ENCODE measurements at regions not wholly inside any gene's neighbourhood (a gene's known extent, or its start where the extent isn't known, plus 50 kb on each side); places are given as distances from the start of the nearest gene placed in this dataset.
"Not testable (repeated sequence)": the region's sequence is repeated elsewhere in the genome, so short reads cannot be mapped to it uniquely, and the experiment has no call there.

DNA sequence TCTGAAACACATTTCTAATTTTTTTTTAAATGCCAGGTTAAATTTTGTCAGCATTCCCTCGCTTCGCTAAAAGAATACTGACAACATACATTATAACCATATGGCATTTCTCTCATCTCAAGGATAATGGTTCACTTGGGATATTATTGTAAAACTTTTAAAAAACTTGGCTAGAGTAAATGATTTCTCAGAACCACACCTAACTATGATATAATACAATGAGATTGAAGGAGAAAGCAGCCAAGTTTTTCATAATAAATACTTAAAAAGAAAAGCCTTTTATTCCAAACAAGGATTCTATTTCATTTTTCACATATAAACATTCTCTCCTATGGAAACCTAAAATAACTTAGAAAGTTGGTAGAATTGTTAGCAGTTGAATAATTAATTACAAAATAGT, 413.9 kb downstream of the HGF start:
- no peak for DNase-seq (ENCODE audit: low spot score)

DNA sequence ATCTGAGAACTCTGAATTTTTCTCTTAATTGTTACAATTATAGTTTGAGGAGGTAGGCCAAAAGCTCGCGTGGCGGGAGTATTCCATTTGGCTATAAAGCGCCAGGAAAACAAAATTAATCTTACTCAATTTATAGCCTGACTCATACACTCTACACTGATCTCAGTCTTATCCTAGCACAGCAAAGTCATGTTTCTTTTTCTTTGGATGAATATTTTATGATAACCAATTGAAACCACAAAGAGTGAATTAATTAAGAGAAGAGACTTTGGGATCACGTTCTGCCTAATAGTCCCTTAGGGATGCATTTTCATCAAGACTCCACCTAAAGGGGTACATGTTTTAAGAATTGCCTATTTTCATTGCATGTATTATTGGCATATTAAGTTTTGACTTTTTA, 420.8 kb downstream of the HGF start:
- DNase-seq (ENCODE audit: low spot score) = no peak

DNA sequence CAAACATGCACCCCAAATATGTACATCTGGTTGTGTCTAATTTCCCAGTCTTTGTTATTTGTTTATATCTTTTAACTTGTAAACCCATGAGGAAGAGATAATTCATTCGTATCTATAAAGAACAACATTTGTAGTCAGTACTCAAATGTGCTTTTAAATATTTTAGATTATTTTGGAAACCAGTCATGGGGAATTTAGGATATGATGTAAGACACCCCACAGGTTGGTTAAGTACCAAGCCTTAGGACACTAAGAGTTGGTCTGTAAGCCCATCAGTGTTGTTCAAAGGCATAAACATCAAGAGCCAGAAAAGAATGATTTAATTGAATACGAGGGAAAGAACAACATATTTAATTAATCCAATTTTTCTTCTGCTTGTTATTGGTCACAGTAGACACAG, 421.1 kb upstream of the SEMA3C start:
- no peak for DNase-seq (ENCODE audit: low spot score)

DNA sequence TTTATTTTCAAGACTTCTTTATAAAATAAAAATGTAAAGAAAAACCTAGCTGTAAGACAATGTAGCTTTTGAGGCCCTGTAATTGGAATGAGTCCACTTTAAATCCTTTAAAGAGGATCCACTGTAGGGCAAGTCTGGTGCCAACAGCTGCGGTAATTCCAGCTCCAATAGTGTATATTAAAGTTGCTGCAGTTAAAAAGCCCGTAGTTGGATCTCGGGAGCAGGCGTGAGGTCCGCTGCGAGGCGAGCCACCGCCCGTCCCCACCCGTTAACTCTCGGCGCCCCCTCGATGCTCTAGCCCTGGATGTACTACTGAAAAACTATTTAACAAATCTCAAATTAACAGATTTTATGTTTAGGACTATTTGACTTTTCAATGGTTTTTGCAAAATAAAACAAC, 414.7 kb upstream of the SEMA3C start:
- no peak for DNase-seq (ENCODE audit: low spot score)

DNA sequence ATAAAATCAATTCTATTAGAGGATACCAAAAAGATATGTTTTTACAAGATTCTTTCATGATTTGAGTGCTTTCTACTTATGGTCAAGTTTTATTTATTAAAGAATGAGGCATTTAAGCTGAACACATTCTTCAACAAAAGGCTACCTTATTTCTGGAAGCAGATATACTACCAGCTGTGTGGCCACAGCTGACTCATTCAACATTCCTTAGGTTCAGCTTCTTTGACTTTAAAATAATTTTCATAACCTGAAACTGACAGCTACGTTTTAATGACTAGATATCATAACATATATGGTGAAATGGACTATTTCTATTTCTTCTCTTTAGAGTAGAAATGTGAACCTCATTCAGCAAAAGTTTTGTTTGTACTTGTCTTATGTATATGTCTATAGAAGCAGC, 414.2 kb upstream of the SEMA3C start:
- no peak for DNase-seq (ENCODE audit: low spot score)

DNA sequence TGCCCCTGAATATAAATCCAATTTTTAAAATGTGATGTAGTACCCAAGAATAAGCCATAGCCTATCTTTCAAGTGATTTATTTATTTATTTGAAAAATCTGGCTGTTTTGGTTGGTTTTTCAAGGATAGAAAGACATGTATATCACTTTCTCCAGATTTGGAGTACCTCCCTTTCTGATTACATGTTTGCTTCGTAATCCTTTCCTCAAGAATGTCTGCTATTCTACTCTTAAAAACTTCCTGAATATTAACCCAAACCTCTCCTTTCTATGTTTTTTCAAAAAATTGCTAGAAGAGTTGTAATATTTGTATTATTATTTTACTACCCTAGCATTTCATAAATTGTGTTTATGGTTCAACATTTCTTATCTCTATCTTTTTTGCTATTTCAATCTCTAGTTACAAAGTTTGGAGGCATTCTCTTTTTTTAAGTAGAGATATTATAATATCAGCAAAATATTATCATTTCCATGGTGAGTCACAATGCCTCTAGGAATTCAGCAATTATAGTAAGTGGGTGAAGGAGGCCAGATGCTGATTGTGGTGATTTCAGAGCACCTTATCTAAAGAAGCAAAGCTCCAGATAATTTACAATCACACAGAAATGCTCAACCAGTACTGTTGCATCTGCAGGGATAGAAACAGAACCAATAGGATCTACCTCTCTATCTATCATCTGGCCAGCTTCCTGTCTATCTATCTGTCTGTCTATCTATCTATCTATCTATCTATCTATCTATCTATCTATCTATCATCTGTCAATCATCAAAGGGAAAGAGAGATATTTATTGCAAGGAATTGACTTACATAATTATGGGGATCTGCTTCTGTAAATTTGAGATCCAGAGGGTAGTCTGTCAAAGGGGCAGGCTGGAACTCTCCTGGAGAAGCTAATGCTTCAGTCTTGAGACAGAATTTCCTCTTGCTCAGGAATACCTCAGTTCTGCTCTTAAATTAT, 412.5 kb upstream of the SEMA3C start:
- DNase-seq (ENCODE audit: low spot score) = no peak

DNA sequence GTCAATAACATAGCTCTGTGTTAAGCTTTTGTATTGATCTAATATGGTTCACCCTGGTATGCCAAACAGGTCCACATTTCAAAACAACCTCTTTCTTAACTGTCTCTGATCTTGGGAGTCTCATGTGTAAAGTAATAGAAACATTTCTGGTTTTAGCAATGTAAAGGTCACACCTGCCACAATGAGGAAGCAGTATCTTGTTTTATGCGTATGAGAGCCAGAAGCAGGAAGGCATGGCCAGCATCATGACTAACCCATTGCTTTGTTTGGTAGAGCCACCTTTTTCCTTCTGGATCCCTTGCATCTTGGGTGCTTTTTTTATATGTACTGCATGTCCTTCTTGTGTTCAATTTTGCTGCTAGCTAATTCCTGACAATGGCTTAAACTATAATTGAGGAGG, 411.3 kb upstream of the SEMA3C start:
- DNase-seq (ENCODE audit: low spot score) = no peak

DNA sequence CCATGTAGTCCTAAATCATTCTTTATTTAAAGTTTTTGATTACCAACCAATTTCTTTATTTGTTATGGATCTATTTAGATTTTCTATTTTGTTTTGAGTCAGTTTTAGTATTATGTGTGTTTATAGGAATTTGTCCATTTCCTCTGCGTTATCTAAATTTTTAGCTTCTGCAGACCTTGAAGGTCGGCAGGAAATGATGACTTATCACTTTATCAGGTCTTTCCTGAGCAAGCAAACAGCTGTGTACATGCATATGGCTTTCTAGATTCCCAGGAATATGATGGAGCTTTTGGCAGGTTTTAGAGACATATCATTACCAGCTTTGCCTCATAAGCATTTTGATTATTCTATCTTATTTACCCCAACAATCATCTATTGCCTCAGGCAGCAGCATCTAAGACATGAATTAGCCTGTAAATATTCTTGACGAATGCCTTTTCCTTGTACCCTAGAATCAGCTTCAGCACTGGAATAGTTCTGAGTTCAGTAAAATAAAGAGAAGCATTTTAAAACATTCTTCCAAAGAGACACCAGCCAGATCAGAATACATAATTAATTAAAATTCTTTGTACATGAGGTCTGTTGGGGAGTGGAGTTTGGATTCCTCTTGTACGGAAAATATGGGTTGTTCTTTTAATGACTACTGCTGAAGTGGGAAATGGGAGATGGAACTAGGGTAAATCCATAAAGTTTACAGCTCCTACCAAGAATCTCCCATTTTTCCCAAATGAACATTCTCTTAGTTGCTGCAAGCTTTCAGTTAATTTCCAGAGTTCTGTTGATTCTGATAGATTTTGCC, 408.8 kb upstream of the SEMA3C start:
- DNase-seq (ENCODE audit: low spot score) = no peak

DNA sequence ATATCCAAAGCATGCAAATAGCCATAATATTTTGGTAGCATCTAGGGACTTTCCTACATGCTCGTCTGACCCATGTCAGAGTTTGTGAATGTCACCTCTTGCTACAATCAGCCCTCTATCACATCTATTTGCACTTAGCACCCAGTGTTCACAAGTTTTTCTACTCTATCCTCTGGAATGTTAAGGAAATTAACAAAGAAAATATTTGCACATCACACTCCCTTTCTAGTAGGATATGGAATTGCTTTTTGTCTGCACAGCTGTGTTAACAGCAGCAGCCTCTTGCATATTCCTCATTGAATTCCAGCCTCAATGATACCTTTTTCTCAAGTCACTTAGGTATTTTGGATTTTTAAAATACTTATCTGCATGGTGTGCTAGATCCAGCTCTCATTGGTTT, 403.1 kb upstream of the SEMA3C start:
- DNase-seq (ENCODE audit: low spot score) = no peak

DNA sequence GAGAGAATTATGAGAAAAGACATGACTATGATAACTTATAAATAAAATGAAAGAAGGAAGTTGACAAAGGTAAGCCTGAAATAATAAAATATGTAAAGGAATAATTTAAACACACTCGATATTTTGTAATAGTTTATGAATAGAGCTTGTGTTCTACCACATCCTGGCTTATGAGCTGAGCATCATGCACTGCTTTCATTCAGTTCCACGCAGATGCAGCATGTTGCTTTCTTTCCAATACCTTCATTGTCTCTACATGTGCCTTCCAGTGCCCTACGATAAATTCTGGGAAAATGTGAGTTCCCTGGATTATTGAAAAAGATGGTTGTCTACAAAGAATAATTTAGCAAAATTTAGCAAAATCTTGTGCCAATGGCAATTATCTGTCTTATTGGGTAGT, 398.9 kb upstream of the SEMA3C start:
- no peak for DNase-seq (ENCODE audit: low spot score)

DNA sequence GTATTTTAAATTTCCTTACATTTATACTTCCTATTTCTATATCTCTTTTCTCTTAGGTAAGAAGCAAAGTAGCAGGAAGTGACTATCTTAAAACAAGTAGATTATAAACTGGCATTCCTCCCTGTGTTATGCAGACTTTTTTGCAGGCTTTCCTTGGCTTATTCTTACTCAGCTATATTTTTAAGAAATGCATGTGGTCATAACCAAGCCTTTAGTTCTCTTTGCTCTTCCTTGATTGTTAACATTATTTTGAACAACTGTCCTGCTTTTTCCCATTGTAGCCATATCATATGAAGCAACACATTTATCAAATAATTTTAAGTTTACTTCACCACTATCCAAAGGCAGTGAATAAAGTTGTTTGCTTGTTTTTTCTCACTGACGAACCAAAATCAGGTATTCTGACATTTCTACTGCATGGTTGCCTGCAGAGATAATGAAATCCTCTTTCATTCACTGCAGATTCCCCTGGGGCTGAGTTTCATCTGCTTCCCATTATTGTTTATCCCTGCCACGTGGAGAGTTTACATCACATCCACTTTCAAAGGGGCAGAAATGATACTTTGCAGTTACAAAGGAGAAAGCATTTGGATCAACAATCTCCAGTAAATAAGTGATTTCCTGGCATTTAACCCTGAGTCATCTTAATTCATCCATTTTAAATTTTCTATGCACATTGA, 389.9 kb upstream of the SEMA3C start:
- no peak for DNase-seq (ENCODE audit: low spot score)

DNA sequence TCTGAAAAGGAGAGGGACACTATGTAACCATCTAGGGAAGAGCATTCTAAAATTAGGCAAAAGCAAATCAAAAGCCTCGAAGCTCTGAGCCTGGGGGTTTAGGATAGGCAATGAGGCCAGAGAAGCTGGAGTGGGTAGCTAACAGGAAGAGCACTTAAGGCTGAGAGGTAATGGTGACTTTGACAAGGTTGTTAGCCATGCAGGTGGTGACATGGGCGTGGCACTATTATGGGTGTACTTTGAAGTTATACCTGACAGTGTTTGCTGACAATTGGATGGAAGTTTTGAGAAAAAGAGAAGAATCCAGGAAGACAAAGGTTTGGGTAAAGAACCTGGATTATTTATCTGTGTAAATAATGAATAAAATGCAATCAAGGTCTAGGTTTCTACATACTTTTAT, 383.0 kb upstream of the SEMA3C start:
- no peak for DNase-seq (ENCODE audit: low spot score)

DNA sequence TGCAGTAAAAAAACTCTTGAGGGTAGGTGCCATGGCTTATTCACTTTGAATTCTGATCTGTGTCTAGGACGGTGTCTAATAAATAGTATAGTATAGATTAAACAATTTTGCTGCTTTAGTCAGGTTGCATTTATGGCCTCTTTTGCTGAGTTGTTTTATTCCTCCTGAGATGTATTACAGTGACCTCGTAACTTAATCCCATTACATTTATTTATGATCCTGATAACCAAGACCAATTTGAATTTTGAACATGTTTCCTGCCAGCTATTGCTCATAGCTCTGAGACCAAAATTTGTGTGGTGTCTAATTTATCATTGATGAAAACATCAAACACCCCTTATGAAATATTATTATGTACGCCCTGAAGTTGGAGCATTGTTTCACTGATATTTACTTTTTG, 381.9 kb upstream of the SEMA3C start:
- DNase-seq (ENCODE audit: low spot score) = no peak

DNA sequence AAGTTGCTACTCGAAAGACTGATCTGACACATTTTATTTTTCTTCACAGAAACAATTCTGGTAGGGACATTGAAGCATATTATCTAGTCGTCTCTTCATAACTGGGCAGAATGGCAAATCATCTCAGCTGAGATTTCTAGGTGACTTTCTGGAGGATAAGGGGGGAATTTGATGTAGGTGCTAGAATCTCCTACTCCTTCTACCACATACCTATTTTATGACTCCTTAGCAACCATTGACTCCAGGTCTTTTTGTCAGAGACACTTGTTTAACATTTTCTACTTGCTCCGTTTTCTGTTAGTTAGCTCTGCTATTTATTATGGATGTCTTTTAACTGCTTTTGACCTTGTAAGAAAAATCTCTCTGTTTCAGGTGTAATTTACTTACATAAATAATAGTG, 380.9 kb upstream of the SEMA3C start:
- DNase-seq (ENCODE audit: low spot score) = no peak

DNA sequence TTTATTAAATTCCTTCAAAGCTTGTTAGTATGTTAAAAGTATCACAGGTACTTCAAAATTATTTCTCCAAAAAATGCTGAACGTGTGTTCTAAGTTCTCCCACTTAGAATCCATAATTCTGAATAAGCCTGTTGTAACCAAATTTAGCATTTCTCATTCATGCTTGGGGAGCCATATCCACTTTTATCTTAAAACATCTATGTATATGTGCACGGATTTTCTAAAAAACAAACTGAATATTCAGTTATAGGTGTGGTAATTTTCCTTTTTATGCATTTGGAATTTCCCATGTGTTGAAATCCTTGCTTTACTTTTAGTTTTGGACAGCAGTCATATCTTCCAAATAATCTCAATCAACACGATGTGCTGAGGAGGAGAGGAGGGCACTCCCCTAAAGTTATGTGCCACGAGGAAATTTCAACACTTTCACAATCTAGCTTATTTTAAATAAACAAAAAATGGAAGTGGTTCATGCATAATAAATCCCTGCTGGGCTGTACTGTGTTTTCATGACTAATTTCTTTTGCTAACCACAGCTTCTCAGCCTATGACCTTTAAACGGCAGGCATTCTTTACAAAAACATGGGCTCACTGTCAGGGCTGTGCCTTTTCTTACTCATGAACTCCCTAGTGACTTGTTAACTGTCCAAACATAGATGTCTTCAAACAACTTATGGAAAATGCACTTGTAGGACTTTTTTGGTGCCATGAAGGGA, 380.3 kb upstream of the SEMA3C start:
- DNase-seq (ENCODE audit: low spot score) = no peak

DNA sequence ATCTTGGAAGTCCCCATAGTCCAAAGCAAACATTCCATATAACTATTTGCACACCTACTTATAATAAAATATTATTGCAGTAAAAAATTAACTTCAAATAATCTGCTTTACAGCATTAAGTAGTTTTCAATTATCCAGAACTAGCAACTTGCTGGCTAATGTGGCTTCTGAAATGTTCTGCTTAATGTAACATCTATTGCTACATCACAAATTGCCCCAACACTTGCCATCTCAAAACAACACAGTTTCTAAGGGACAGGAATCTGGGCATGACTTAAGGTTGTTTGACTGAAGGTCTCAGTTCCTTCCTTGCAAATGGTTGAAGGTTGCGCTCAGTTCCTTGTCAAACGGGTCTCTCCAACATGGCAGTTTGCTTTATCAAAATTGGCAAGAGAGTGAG, 378.5 kb upstream of the SEMA3C start:
- no peak for DNase-seq (ENCODE audit: low spot score)

DNA sequence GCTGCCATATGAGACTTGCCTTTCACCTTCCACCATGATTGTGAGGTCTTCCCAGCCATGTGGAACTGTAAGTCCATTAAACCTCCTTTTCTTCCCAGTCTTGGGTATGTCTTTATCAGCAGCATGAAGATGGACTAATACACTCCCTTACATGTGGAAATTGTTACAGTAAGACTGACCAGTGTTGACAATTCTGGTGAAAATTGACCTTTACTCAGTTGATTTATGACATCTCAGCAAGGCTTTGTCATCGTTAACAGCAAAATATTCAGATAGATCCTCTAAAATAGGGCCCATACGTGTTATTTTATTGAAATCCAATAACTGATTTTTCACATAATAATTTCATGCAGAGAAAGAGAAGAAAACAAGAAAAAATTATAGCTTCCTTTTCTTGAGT, 377.9 kb upstream of the SEMA3C start:
- DNase-seq (ENCODE audit: low spot score) = no peak

DNA sequence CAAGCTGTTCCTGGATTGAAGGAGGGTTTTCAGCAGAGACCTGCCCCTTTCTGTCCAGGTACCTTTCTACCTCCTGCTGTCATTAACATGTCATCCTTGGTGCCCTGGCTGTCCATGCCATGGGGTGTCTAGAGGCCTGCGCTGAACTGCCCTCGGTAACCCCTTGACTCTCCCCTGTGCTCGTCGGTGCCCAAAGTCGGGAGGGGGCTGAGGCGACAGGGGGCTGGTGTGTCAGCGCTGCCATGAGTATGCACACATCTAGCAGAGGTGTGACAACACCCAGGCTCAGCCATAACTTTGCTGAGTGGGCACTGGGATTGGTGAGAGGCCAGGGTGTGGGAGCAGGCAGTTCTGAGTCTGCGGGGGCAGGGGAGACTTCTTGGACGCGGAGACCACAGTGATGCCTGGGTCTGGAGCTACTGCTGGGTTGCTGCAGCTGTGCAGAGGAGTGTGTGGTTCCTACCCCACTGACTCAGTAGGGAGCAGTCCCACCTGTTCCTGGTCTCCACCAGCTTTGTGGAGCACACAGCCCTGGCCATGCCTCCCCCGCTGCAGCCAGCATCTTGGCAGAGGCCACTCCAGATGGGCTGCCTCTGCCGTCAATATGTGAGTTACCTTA, 376.2 kb upstream of the SEMA3C start:
- no peak for DNase-seq (ENCODE audit: low spot score)

DNA sequence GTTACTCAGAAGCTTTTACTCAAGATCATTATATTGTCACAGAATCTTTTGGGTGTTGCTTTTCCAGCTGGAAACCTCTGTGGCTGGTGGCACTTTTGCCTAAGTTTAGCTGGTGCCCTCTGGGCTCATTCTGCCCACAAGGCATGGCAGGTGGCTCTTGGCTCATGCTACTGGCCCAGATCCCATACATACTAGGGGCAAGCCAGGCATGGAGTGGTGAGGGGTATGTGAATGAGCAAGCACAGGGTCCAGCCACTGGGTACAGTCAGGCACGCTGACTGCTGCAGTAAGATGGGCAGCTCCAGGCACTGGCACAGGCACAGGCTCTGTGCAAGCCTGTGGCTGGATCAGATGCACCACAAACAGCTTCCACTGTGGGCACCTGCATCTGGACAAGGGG, 375.0 kb upstream of the SEMA3C start:
- no peak for DNase-seq (ENCODE audit: low spot score)

DNA sequence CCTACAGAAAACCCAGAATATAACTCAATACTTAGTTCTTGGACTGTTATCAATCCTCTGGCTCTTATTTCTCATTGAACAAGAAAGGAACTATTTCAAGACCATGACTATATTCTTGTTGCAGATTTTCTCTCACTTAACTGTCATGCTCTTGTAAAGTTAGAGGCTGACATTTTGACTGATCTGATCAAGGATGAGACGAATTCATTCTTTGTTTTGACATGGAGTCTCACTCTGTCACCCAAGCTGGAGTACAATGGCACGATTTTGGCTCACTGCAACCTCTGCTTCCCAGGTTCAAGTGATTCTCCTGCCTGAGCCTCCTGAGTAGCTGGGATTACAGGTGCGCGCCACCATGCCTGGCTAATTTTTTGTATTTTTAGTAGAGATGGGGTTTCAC, 367.9 kb upstream of the SEMA3C start:
- DNase-seq (ENCODE audit: low spot score) = not testable (repeated sequence)

DNA sequence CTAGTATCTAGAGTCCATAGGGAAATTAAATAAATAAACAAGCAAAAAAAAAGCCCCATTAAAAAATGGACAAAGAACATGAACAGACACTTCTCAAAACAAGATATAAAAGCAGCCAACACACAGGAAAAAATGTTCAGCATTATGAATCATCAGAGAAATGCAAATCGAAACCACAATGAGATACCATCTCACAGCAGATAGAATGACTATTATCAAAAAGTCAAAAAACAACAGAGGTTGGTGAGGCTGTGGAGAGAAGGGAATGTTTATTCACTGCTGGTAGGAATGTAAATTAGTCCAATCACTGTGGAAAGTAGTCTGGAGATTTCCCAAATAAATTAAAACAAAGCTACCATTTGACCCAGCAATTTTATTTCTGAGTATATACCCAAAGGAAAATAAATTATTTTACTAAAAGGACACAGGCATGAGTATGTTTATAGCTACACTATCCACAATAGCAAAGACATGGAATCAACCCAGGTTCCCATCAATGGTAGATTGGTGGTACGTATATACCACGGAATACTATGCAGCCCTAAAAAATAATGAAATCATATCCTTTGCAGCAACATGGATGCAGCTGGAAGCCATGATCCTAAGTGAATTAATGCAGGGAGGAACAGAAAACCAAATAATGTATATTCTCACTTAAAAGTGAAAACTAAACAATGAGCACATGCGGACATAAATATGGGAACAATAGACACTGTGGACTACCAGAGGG, 366.5 kb upstream of the SEMA3C start:
- DNase-seq (ENCODE audit: low spot score) = no peak
